A673 (cell line): ENCODE measurements at regions not wholly inside any gene's neighbourhood (a gene's known extent, or its start where the extent isn't known, plus 50 kb on each side); places are given as distances from the start of the nearest gene placed in this dataset.
"Not testable (repeated sequence)": the region's sequence is repeated elsewhere in the genome, so short reads cannot be mapped to it uniquely, and the experiment has no call there.

ENCODE experiments used
- BruUV-seq: library from RNA; stranded (reverse); fragments of 400-500 nt; replicated peaks from 2 replicates; lab custom pipeline; 2021; lab: Mats Ljungman, UMichigan
- CTCF ChIA-PET: fragments of 300-600 bp; sonication (Branson Sonifier 250); formaldehyde crosslinking; loops from one replicate; lab custom pipeline; 2022; ENCODE audit warnings: antibody characterized with exemption; lab: Charles Lee
- POLR2A ChIA-PET: fragments of 300-600 bp; sonication (Branson Sonifier 250); formaldehyde crosslinking; loops from one replicate; lab custom pipeline; 2022; ENCODE audit warnings: antibody characterized with exemption; ENCODE audit not compliant: low non-redundant PET; lab: Charles Lee
- DNase-seq: peaks from one replicate; pipeline ENCODE4 v3.0.0-alpha.2; 2015; ENCODE audit warnings: low spot score
- H3K27ac ChIP-seq: fragments of 200-600 bp; sonication (generic); 2 replicates; pipeline ENCODE4 v1.5.1; 2016; ENCODE audit warnings: mixed run types, low read depth, mild to moderate bottlenecking, mixed read lengths, antibody characterized with exemption, low read length; ENCODE audit not compliant: poor library complexity, severe bottlenecking
- H3K27me3 ChIP-seq: fragments of 200-600 bp; sonication (generic); replicated peaks from 2 replicates; pipeline ENCODE4 v1.6.1; 2017; ENCODE audit warnings: mixed run types, low read depth, mild to moderate bottlenecking, mixed read lengths, antibody characterized with exemption, low read length; ENCODE audit not compliant: insufficient read depth, poor library complexity
- H3K36me3 ChIP-seq: fragments of 200-600 bp; sonication (generic); 2 replicates; pipeline ENCODE4 v1.6.1; 2016; ENCODE audit warnings: mixed run types, mild to moderate bottlenecking, mixed read lengths, antibody characterized with exemption, low read length; ENCODE audit not compliant: insufficient read depth, poor library complexity, severe bottlenecking
- H3K4me1 ChIP-seq: fragments of 200-600 bp; sonication (generic); 2 replicates; pipeline ENCODE4 v1.6.1; 2017; ENCODE audit warnings: mixed run types, mild to moderate bottlenecking, mixed read lengths, antibody characterized with exemption, low read length; ENCODE audit not compliant: insufficient read depth, poor library complexity, severe bottlenecking
- H3K4me3 ChIP-seq: fragments of 200-600 bp; sonication (generic); 2 replicates; pipeline ENCODE4 v1.5.1; 2016; ENCODE audit warnings: low read depth, mixed run types, mild to moderate bottlenecking, mixed read lengths, low read length; ENCODE audit not compliant: poor library complexity, severe bottlenecking
- H3K9me3 ChIP-seq: fragments of 200-600 bp; sonication (generic); 2 replicates; pipeline ENCODE4 v1.6.1; 2016; ENCODE audit warnings: mixed run types, low read depth, mild to moderate bottlenecking, mixed read lengths, antibody characterized with exemption, low read length; ENCODE audit not compliant: poor library complexity, severe bottlenecking
- CTCF ChIP-seq: fragments of 300-800, 200-600 bp; sonication (generic); conservative IDR thresholded peaks from 2 replicates; pipeline ENCODE4 v1.5.1; 2017; ENCODE audit warnings: low read depth, mild to moderate bottlenecking, antibody characterized with exemption, low read length, moderate library complexity, mixed read lengths
- EZH2 ChIP-seq: fragments of 200-600 bp; sonication (generic); IDR thresholded peaks from 2 replicates; pipeline ENCODE4 v1.6.1; 2017; ENCODE audit warnings: borderline replicate concordance, low read depth, mild to moderate bottlenecking, mixed read lengths, antibody characterized with exemption, low read length; ENCODE audit not compliant: poor library complexity, severe bottlenecking
- intact Hi-C: fragments of 100-400 bp; cut with micrococcal nuclease; formaldehyde crosslinking; loops from one replicate; pipeline ENCODE4 v1.10.0; 2022; ENCODE audit not compliant: unreplicated experiment

- CTCF ChIA-PET = no interaction called here
- H3K4me1 ChIP-seq = no peaks in the 10 kb centered on the region
- POLR2A ChIA-PET = no interaction called here
- no peaks in the 10 kb centered on the region for H3K36me3 ChIP-seq
- H3K4me3 ChIP-seq = no peak overlapping the region
- no peak for TF ChIP-seq CTCF
- no peak for TF ChIP-seq EZH2
- H3K27ac ChIP-seq = no peak overlapping the region
- intact Hi-C loops = no loop called here
- no peak for DNase-seq
- peaks cover 92% of the 10 kb centered on the region for H3K27me3 ChIP-seq
- no TSS peak for BruUV-seq
- no peaks in the 10 kb centered on the region for H3K9me3 ChIP-seq
These were observed 211.7 kb upstream of the IRS2 start for GRCh38 chr13:109998037-109998436.

GRCh38 chr13:109997056-109997595 lies 210.7 kb upstream of the IRS2 start:
- H3K4me3 ChIP-seq, H3K4me1 ChIP-seq, intact Hi-C loops, H3K27ac ChIP-seq, H3K9me3 ChIP-seq, DNase-seq, H3K36me3 ChIP-seq, CTCF ChIA-PET, BruUV-seq, POLR2A ChIA-PET: not testable (repeated sequence)
- peaks cover 83% of the 10 kb centered on the region for H3K27me3 ChIP-seq

GRCh38 chr13:109996404-109996960 lies 210.1 kb upstream of the IRS2 start:
- TF ChIP-seq CTCF (no peak), EZH2 (no peak)
- H3K9me3 ChIP-seq = no peaks in the 10 kb centered on the region
- H3K4me3 ChIP-seq = no peak overlapping the region
- H3K4me1 ChIP-seq = no peaks in the 10 kb centered on the region
- H3K27me3 ChIP-seq = peaks cover 77% of the 10 kb centered on the region
- no peak overlapping the region for H3K27ac ChIP-seq
- intact Hi-C loops = no loop called here
- ChIA-PET POLR2A (no interaction called here), CTCF (no interaction called here)
- BruUV-seq = no TSS peak
- no peak for DNase-seq
- H3K36me3 ChIP-seq = no peaks in the 10 kb centered on the region

GRCh38 chr13:109995578-109995977 lies 209.2 kb upstream of the IRS2 start:
- peaks cover 70% of the 10 kb centered on the region for H3K27me3 ChIP-seq
- POLR2A ChIA-PET = no interaction called here

More at GRCh38 chr13:109995578-109995977, 209.2 kb upstream of the IRS2 start:
- TF ChIP-seq CTCF = no peak
- TF ChIP-seq EZH2 = no peak
- Histone ChIP-seq H3K4me3 (no peak overlapping the region), H3K9me3 (no peaks in the 10 kb centered on the region), H3K27ac (no peak overlapping the region), H3K36me3 (no peaks in the 10 kb centered on the region), H3K4me1 (no peaks in the 10 kb centered on the region)
- intact Hi-C loops = no loop called here
- no TSS peak for BruUV-seq
- CTCF ChIA-PET = no interaction called here
- no peak for DNase-seq
